ENCODE measurements at regions not wholly inside any gene's neighbourhood (a gene's known extent, or its start where the extent isn't known, plus 50 kb on each side); places are given as distances from the start of the nearest gene placed in this dataset.

- TF ChIP-seq BCL3 (IDR thresholded peaks at IDR 0.05; ENCODE audit: borderline replicate concordance, insufficient read depth, low read depth, low read length, poor library complexity, severe bottlenecking) (no peak), TAF1 (IDR thresholded peaks at IDR 0.05; ENCODE audit: borderline replicate concordance, low read depth, low read length) (no peak), ZNF687 (IDR thresholded peaks at IDR 0.05) (no peak)
Measured at GRCh38 chr11:97000481-97000880, 610.7 kb downstream of the JRKL start (continued).

GRCh38 chr11:97007283-97007682, 617.5 kb downstream of the JRKL start:
- WGBS (ENCODE audit: insufficient coverage, insufficient replicate concordance, low lambda C conversion rate, missing lambda C conversion rate) = 29% methylated on average over 2 of the region's 2 CpGs
- intact Hi-C loops (cut with micrococcal nuclease; ENCODE audit: unreplicated experiment) = no loop called here

More at GRCh38 chr11:97007283-97007682, 617.5 kb downstream of the JRKL start:
- ChIA-PET POLR2A (no interaction called here), CTCF (no interaction called here), RAD21 (ENCODE audit: unreplicated experiment) (no interaction called here), SMC1A (ENCODE audit: uncharacterized antibody, unreplicated experiment) (no interaction called here)
- no TSS peak for BruUV-seq (replicated peaks)
- H3K4me1 ChIP-seq (ENCODE audit: control insufficient read depth, insufficient read depth, low read length) = no peaks in the 10 kb centered on the region
- no peaks in the 10 kb centered on the region for H3K79me2 ChIP-seq (ENCODE audit: control insufficient read depth, insufficient read depth, low read length)
- no peak for FAIRE-seq
- H3K4me2 ChIP-seq (ENCODE audit: control insufficient read depth, insufficient read depth) = no peak overlapping the region
- no peak for DNase-seq (ENCODE audit: low read depth, low spot score)
- H3K9me3 ChIP-seq (replicated peaks; ENCODE audit: control insufficient read depth, insufficient read depth, low read length) = no peaks in the 10 kb centered on the region
- TF ChIP-seq BCL11A (IDR thresholded peaks at IDR 0.05; ENCODE audit: low read depth, low read length) = no peak
- TF ChIP-seq GATAD2B (conservative IDR thresholded peaks at IDR 0.05; ENCODE audit: low read depth) = no peak
- TF ChIP-seq ATF7 (IDR thresholded peaks at IDR 0.05; ENCODE audit: low read depth) = no peak
- TF ChIP-seq MYB (IDR thresholded peaks at IDR 0.05; ENCODE audit: borderline replicate concordance, low read depth, low read length) = no peak
- TF ChIP-seq USF2 (IDR thresholded peaks at IDR 0.05; ENCODE audit: borderline replicate concordance, low read depth, low read length) = no peak
- TF ChIP-seq SP1 (IDR thresholded peaks at IDR 0.05; ENCODE audit: low read depth, low read length) = no peak
- TF ChIP-seq ZNF274 (IDR thresholded peaks at IDR 0.05; ENCODE audit: insufficient read depth, insufficient read length) = no peak
- no peak for TF ChIP-seq CHD1 (IDR thresholded peaks at IDR 0.05; ENCODE audit: low read depth, low read length)
- no peak for TF ChIP-seq NR2C2 (IDR thresholded peaks at IDR 0.05; ENCODE audit: borderline replicate concordance, control insufficient read depth, insufficient read length, low read depth)
- TF ChIP-seq IRF4 (IDR thresholded peaks at IDR 0.05; ENCODE audit: low read depth, low read length) = no peak
- no peak for TF ChIP-seq NKRF (conservative IDR thresholded peaks at IDR 0.05)
- TF ChIP-seq SRF (IDR thresholded peaks at IDR 0.05; ENCODE audit: low read depth in 2 of 2, low read length in 2 of 2) = no peak
- no peak for ATAC-seq
- H3K36me3 ChIP-seq (ENCODE audit: control insufficient read depth in 2 of 2, insufficient read depth in 2 of 2, low read length in 1 of 2) = no peaks in the 10 kb centered on the region
- no peaks in the 10 kb centered on the region for H4K20me1 ChIP-seq (ENCODE audit: control insufficient read depth, insufficient read depth)
- no peaks in the 10 kb centered on the region for H3K27me3 ChIP-seq (replicated peaks in 1 of 2; ENCODE audit: control insufficient read depth in 2 of 2, insufficient read depth in 2 of 2, low read length in 1 of 2)
- H2AFZ ChIP-seq (ENCODE audit: control insufficient read depth, low read depth, low read length) = no peak overlapping the region
- in situ Hi-C loops (cut with MboI) = no loop called here
- no peak overlapping the region for H3K27ac ChIP-seq (ENCODE audit: control insufficient read depth, insufficient read depth)
- H3K4me3 ChIP-seq = no peak overlapping the region
- H3K9ac ChIP-seq (ENCODE audit: control insufficient read depth, insufficient read depth, low read length) = no peak overlapping the region

All from GM12878 (cell line).